HG02571 (cell line): ENCODE measurements at regions not wholly inside any gene's neighbourhood (a gene's known extent, or its start where the extent isn't known, plus 50 kb on each side); places are given as distances from the start of the nearest gene placed in this dataset.

ENCODE experiments used
- ATAC-seq: cut with Tn5 transposase; IDR thresholded peaks from one replicate; pipeline ENCODE4 v1.9.1; 2021; ENCODE audit warnings: mild to moderate bottlenecking, moderate library complexity; ENCODE audit not compliant: unreplicated experiment

- ATAC-seq: no peak
Measured at GRCh38 chr20:20888936-20889335, 176.5 kb upstream of the RALGAPA2 start.

GRCh38 chr20:20888266-20888656 lies 175.8 kb upstream of the RALGAPA2 start:
- ATAC-seq: no peak

- ATAC-seq: no peak
Measured at GRCh38 chr20:20887593-20888265, 175.3 kb upstream of the RALGAPA2 start.

- ATAC-seq: no peak
Measured at GRCh38 chr20:20881808-20882207, 169.4 kb upstream of the RALGAPA2 start.

- no peak for ATAC-seq
Measured at GRCh38 chr20:20877079-20877478, 164.6 kb upstream of the RALGAPA2 start.

GRCh38 chr20:20875716-20876115 lies 163.3 kb upstream of the RALGAPA2 start:
- ATAC-seq: no peak

GRCh38 chr20:20872428-20872827 lies 160.0 kb upstream of the RALGAPA2 start:
- no peak for ATAC-seq

- no peak for ATAC-seq
Measured at GRCh38 chr20:20869161-20869775, 156.8 kb upstream of the RALGAPA2 start.

GRCh38 chr20:20864351-20865096 lies 152.1 kb upstream of the RALGAPA2 start:
- ATAC-seq: no peak

GRCh38 chr20:20860078-20860806 lies 147.8 kb upstream of the RALGAPA2 start:
- ATAC-seq: no peak

- no peak for ATAC-seq
Measured at GRCh38 chr20:20859510-20859909, 147.1 kb upstream of the RALGAPA2 start.

GRCh38 chr20:20856956-20857355 lies 144.5 kb upstream of the RALGAPA2 start:
- no peak for ATAC-seq

- ATAC-seq: no peak
Measured at GRCh38 chr20:20856306-20856705, 143.9 kb upstream of the RALGAPA2 start.

- no peak for ATAC-seq
Measured at GRCh38 chr20:20851385-20851784, 138.9 kb upstream of the RALGAPA2 start.

GRCh38 chr20:20850407-20850806 lies 138.0 kb upstream of the RALGAPA2 start:
- no peak for ATAC-seq

GRCh38 chr20:20849161-20849560 lies 136.7 kb upstream of the RALGAPA2 start:
- ATAC-seq: no peak

- ATAC-seq: no peak
Measured at GRCh38 chr20:20847814-20848213, 135.4 kb upstream of the RALGAPA2 start.

GRCh38 chr20:20843982-20844381 lies 131.5 kb upstream of the RALGAPA2 start:
- ATAC-seq: no peak

- ATAC-seq: no peak
Measured at GRCh38 chr20:20839771-20840170, 127.3 kb upstream of the RALGAPA2 start.

- ATAC-seq: no peak
Measured at GRCh38 chr20:20837574-20838021, 125.2 kb upstream of the RALGAPA2 start.

- no peak for ATAC-seq
Measured at GRCh38 chr20:20836836-20837235, 124.4 kb upstream of the RALGAPA2 start.
